ENCODE measurements at regions not wholly inside any gene's neighbourhood (a gene's known extent, or its start where the extent isn't known, plus 50 kb on each side); places are given as distances from the start of the nearest gene placed in this dataset.
"Not testable (repeated sequence)": the region's sequence is repeated elsewhere in the genome, so short reads cannot be mapped to it uniquely, and the experiment has no call there.

DNA sequence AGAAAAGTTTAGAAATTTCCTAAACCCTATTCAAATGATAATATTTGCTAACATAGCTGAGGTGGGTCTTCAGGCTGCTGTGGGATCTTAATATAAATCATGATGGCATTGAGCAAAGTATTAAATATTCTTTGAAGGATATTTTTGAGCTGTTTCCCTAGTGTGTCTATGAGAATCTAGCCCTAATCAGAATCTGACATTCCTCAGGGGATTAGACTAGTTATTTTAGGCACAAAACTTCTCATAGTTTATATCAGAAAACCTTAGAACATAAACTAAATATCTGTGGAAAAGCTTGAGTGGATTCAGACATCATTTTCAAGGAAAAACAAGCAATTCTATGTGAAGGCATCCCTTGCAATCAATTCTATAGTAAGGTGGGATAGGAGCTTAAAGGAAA is 594.5 kb downstream of the RFPL4B start:
- no peak for DNase-seq

DNA sequence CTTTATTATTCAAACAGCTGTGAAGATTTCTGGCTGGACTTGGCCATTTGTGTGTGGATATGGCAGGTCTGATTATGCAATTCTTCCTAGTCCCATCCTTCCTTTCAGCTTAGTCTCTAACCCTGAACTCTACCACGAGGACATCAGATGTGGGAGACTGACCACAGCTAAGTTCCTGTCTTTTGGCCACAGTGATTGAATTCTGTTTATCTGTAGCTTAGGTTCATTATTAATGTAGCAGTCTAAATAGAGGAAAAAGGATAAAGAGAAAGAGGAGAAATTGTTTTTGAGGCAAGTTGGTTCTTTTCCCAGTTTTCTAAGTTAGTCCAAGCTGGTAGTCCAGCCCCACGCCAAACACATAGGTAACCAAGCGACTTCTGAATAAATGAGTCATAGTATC is 598.9 kb downstream of the RFPL4B start:
- no peak for DNase-seq

DNA sequence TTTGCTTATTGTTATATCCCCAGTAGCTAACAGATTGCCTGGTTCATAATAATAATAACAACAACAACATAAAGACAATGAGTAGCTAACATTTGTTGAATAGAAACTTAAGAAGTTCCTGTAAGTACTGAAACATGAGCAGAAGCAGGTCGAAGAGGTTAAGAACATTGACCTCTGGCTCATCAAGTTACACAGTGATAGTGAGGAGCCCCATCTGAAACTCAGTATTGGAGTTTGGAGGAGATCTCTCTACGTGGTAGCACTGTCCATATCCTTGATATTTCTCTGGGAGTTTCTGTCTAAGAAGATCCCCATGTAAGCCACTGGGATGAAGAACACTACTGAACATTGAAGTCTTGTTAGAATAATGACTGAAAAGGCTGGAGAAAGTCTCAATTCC is 600.4 kb downstream of the RFPL4B start:
- no peak for DNase-seq

DNA sequence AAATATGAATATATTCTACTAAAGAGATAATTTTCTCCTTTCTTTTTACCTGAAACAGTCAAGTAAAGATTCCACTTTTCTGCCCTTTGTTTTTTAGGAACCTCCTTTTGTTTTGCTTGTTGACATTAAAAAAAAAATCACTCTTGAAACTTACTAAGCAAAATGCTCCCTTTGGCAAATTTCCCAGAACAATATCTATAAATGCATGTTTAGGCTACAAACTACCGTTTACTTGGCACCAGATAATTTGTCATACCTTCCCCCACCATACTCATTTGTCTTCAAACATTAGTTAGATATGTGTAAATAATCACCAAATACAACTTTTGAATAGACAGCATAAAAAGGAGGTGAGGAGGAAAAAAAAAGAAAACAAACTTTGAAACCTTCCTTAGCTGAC is 604.7 kb downstream of the RFPL4B start:
- DNase-seq, result no peak

DNA sequence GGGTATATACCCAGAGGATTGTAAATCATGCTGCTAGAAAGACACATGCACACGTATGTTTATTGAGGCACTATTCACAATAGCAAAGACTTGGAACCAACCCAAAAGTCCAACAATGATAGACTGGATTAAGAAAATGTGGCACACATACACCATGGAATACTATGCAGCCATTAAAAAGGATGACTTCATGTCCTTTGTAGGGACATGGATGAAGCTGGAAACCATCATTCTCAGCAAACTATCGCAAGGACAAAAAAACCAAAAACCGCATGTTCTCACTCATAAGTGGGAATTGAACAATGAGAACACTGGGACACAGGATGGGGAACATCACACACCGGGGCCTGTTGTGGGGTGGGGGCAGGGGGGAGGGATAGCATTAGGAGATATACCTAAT is 608.6 kb downstream of the RFPL4B start:
- not testable (repeated sequence) for DNase-seq

DNA sequence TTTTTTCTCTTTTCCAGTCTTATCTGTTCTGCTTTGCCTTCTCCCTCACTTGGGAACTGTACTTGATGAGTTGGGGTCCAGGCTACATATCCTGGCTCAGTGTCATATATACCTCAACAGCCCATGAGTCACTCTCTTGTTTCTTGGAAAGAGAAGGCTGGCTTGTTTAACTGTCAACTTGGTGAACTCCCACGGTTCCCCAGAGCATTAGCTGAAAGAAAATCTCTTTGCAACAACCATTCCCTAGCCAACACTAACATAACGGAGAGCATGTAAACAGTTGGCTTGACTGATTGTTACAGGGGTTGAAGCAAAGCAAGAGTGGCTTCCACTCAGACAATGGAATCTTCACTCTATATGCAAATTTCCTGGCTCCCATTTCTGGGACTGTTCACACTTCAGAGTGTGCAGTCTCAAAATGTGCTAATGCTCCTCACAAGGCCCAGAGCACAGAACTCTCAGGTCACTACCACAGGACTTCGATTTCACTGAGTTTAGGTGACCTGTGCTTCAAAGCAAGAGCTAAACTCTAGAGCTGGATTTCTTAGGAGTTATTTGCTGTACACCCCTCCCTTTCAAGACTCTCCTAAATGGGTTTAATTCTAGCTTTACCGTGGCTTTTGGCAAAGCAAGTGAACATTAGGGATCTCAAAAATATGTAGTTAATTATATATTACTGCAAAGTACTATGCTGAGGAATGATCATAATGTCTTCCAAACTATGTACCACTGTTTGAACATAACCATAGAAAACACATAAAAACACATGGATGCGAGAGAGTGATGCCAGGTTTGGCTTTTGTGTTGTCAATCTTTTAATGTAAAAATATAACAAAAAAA is 609.8 kb downstream of the RFPL4B start:
- no peak for DNase-seq

DNA sequence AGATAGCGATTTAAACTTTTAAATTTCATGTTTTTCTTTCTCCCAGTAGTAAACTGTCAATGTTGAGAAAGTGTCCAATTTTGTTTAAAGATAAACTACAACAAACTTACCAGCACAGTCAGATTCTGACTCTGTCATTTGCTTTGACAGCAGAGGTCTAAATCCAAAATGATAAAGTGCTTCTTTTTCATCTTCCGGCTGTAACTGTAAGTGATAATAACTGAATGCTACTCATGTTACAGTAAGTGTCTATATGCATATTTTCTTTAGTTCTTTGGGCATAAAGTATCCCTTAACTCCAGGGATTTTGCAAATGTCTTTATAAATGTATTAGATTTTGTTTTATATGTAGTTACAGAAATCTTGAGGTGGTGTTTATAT is 610.4 kb downstream of the RFPL4B start:
- no peak for DNase-seq

DNA sequence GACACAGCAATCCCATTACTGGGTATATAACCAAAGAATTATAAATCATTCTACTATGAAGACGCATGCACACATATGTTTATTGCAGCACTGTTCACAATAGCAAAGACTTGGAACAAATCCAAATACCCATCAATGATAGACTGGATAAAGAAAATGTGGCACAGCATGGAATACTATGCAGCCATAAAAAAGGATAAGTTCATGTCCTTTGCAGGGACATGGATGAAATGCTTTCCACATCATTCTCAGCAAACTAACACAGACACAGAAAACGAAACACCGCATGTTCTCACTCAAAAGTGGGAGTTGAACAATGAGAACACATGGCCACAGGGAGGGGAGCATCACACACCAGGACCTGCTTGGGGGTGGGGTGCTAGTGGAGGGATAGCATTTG is 613.0 kb downstream of the RFPL4B start:
- DNase-seq, result not testable (repeated sequence)

DNA sequence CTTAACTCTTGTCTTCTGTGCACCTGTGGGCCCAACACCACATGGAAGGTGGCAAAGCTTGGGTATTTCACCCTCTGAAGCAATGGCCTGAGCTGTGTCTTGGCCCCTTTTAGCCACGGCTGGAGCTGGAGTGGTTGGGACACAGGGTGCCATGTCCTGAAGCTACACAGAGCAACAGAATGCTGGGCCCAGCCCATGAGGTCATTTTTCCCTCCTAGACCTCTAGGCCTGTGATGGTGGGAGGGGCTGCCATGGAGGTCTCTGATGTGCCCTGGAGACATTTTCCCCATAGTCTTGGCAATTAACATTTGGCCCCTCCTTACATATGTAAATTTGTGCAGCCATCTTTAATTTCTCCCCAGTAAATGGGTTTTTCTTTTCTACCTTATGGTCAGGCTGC is 620.8 kb downstream of the RFPL4B start:
- no peak for DNase-seq

DNA sequence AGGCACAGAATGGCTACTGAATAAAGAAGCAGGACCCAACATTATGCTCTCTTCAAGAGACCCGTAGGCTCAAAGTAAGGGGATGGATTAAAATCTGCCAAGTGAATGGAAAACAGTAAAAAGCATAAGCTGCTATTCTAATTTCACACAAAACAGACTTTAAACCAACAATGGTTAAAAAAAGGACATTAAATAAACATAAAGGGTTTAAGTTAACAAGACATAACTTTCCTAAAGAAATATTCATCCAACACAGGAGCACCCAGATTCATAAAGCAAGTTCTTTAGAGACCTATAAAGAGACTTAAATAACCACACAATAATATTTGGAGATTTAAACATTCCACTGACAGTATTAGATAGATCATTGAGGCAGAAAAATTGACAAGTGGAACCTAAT is 624.5 kb downstream of the RFPL4B start:
- DNase-seq, result no peak

DNA sequence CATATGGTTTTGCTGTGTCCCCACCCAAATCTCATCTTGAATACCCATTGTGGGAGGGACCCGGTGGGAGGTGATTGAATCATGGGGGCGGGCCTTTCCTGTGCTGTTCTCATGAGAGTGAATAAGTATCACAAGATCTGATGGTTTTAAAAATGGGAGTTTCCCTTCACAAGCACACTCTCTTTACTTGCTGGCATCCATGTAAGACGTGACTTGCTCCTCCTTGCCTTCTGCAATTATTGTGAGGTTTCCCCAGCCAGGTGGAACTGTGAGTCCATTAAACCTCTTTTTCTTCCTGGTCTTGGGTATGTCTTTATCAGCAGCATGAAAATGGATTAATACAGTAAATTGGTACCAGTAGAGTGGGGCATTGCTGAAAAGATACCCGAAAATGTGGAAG is 627.8 kb downstream of the RFPL4B start:
- DNase-seq, result not testable (repeated sequence)

DNA sequence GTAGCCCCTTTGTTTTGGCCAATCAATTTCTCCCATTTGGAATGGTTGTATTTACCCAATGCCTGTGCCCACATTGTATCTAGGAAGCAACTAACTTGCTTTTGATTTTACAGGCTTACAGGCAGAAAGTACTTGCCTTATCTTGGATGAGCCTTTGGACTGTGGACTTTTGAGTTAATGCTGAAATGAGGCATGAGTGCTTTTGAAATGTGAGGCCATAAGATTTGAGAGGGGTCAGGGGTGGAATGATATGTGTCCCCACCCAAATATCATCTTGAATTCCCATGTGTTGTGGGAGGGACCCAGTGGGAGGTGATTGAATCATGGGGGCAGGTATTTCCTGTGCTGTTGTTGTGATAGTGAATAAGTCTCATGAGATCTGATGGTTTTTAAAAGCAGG is 629.4 kb downstream of the RFPL4B start:
- not testable (repeated sequence) for DNase-seq

DNA sequence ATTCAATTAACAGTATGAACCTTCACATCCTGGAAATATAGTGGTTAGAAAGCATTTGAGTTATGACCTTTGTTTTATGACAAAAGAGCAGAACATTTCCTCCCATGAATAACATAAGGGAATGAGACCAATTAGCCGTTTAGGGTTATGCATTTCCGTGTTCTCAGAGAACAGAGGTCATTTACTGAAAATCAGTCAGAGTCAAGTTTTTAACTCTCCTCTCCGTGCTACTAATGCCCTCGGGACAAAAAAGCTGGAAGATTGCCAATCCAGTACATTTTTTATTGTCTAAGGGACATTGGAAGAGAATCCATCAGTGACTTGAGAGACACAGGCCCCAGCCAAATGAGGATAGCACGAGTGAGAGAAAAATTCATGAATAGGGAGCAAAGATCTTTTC is 632.7 kb downstream of the RFPL4B start:
- no peak for DNase-seq

DNA sequence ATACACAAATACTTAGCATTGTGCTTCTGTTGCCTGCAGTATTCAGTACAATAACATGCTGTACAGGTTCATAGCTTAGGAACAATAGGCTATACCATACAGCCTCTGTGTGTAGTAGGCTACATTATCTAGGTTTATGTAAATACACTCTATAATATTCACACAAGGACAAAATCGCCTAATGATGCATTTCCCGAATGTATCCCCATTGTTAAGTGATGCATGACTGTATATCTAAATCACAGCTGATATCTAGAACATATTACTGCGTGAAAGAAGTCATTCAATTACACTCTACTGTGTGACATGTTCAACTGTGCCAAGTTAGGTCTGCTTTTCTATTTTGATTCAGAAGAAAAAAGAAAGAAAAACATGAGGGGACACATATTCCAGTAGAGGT is 633.5 kb downstream of the RFPL4B start:
- no peak for DNase-seq

DNA sequence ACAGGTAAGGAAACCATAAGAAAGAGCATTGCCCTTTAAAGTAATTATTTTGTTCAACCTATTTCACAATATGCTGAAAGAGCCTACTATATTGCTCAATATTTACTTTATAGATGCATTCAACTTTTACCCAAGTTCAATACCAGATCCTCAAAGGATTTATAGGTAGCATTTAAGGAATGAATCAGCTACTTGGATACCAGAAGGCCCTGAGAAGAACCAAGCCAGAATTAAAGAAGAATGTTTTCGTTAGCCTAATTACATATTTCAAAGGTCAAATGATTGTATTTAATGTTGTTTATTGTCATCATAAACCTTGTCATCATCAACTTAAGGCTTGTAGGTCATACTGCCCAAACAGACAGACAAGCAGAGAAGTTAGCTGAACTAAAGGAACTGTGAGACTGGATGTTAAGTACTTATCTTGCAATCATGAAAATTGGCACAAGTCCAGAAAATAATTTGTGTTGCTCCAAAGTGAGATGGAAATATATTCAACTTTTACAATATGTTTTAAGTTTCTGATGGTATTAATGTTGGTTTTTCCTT is 636.7 kb downstream of the RFPL4B start:
- no peak for DNase-seq

DNA sequence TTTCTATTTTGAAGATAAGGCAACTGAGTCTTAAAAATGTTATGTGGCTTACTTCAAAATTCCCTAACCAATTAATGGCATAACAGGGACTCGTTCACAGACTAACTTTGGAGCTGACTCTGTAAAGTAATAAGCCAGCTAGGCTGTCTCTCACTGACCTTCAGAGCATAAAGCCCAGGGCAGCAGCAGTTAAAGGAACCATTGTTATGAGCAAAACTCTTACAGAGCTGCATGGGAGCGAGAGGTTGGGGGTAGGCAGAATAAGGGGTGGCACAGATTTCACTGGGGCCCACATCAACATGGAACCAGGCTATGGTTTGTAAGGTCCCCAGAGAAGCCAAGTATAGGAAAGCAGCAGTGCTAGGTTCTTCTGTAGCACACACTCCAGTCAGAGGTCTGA is 637.8 kb downstream of the RFPL4B start:
- DNase-seq, result no peak

DNA sequence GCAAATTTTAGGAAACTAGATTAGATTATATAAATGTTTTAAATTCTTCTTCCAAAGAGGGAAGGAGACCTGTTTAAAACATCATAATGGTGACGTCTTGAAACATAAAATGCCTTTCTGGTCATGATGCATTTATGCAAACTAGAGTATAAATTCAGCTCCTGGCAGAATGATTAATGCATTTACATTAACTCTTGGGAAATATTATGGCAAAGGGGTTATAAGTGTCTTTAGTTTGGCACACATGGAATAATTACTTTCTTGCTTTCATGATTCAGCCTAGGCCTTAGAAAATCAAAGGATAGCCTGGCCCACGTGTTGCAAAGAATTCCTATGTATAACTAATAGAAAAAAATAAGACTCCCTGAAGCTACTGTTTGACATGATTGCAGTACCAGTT is 639.2 kb downstream of the RFPL4B start:
- no peak for DNase-seq

DNA sequence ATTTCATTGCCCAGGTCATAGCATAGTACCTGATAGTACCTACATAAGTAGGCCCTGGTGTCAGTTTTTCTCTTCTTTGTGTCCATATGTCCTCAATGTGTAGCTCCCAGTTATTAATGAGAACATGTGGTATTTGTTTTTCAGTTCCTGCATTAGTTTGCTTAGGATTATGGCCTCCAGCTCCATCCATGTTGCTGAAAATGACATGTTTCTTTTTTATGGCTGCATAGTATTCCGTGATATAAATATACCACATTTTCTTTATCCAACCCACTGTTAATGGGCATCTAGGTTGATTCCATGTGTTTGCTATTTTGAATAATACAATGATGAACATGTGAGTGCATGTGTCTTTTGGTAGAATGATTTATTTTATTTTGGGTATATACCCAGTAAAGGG is 641.6 kb downstream of the RFPL4B start:
- no peak for DNase-seq

DNA sequence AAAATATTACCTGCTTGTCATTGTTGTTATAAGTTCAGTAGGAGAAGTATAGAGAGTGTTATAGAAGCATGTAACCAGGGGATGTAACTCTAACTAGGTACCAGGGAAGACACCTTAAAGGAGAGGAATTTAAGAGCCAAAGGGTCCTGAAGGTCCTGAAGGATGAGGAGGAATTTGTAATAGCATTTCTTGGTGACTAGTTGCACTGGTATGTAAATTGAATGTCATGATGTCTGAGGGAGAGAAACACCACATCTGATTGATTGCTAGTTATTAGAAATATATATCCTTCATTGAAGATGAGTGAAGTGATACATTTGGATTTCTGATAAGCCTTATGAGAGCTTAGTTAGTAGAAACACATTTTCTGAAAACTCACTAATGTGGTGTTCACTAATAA is 643.8 kb downstream of the RFPL4B start:
- DNase-seq, result no peak

DNA sequence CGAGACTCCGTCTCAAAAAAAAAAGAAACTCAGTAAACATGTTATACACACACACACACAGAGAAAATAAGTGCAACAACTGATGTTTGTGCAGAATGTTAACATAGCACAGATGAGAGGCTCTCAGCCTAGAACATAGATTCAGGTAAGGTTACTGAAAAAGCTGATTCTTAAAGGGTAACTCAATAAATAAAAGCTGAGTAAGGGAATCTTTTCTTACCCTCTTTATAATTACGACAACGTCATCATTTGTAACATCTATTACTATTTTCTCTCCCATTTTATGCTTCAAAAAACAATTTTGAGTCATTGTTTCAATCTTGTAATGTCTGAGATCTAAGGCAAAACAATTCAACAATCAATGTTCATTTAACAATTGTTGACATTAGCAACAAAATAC is 644.8 kb downstream of the RFPL4B start:
- DNase-seq, result no peak

DNA sequence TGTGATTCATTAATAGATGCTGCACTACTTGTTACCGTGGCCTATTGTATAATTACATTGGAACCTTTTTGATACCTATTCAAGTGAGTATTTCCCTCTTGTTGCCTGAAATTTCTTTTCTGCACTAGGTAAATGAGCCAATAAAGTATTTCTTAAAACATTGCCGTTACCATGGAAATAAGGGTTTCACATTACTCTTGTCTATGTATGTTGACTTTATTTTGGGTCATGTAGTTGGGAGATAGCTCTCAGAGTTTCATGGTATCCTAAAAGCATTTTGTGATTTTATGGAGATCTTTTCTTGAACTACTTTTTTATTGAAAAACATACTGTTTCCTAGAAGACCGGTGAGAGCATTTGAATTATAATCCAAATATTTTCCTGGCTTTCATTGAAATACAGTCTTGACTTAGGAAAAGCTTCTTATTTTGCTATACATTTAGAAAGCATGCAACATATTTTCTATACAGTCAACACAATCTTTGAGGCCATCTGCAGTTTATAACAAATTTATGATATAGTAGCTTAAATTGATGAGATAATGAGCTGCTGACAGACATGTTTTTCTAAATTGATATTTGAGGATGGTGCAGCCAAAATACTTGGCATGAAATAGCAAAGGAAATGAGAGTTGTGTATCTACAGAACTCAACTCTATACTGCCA is 650.4 kb downstream of the RFPL4B start:
- no peak for DNase-seq

DNA sequence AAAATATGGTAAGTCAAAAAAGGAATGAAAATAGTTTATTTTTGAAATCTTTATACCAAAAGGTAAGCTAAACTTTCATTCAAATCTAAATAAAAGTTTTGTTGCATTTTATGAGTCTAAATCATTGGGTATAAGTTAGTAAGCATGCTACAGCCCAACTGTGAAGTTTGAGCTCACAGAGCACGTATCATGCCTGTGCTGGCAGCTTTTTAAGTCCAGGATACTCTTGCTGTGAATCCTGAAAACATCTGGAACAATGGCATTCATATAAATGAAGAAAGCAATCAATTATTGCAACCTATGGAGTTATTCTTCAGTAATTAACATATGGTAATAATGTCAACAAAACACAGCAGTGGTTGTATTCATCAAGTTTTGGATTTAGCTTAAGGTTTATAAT is 656.9 kb downstream of the RFPL4B start:
- DNase-seq, result no peak

DNA sequence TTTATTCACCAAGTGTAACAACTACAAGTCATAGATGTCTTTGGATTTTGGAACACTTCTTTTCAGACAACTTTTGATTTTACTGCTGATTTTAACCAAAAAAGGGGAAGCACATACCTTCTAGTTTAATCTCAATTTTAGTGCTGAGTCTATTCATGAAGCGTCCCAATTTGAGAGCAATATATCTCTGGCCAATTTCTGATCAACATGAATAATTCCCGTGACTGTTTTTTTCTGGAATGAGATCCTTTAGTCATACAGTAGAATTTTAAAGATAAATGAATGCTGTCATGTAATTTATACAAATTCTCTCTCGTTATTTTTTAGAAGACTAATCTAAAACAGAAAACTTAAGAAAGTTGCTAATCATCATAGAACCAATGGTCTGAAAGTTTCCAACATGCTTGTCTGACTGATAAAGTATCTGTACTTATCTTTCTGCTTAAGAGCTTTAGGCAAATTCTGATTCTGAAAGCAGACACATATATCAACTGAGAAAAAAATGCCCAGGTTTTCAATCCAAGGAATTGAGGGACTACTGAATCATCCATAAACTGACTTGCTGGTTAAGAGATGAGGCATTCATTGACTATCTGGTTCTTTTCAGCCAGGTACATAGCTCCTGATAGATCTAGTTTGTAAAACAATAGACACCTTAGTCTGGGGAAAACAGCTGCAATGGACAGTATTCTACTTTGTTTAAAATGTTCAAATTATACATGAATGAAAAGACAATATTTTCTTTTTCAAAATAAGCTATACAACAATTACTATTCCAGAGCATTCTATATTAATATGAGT is 657.5 kb downstream of the RFPL4B start:
- no peak for DNase-seq

DNA sequence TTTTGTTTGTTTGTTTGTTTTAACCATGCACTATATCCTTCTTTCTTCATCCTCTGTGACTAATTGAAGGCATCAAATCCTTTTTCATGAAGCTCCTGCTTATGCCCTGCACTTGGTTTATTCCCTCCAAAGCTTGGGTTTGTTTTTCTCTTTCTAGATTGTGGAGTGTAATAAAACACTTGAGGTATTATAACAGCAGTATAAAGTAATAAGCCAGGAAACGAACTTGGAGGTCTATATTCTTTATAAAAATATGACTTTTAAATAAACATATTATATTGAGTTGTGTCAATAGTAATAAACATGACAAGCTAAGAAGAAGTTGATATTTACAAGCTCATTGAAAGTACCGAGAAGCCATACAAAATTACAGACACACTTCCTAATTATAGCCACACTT is 659.4 kb downstream of the RFPL4B start:
- no peak for DNase-seq
